Fibroblast of lung (primary cell): ENCODE measurements at regions not wholly inside any gene's neighbourhood (a gene's known extent, or its start where the extent isn't known, plus 50 kb on each side); places are given as distances from the start of the nearest gene placed in this dataset.

ENCODE experiments used
- CTCF ChIP-seq, 2 donors: IDR thresholded peaks in 1 of 2; conservative IDR thresholded peaks in 1 of 2; 1 replicate in 1 of 2; 2 replicates in 1 of 2; pipeline ENCODE4 v1.5.1; 2011 to 2012; ENCODE audit warnings: low read length in 2 of 2, control low read depth in 1 of 2, inconsistent platforms in 1 of 2, low read depth in 1 of 2, mild to moderate bottlenecking in 1 of 2
- EZH2 ChIP-seq: IDR thresholded peaks from 2 replicates; pipeline ENCODE4 v1.5.1; 2012; ENCODE audit warnings: low read length, control low read depth, mild to moderate bottlenecking; ENCODE audit errors: missing control alignments

GRCh38 chr1:168897249-168897648 lies 168.2 kb upstream of the DPT start:
- TF ChIP-seq CTCF (conservative IDR thresholded peaks at IDR 0.05 in 1 of 2, IDR thresholded peaks at IDR 0.05 in 1 of 2; ENCODE audit: low read depth in 1 of 2, low read length in 2 of 2), result no peak
- no peak for TF ChIP-seq EZH2
